ENCODE measurements at regions not wholly inside any gene's neighbourhood (a gene's known extent, or its start where the extent isn't known, plus 50 kb on each side); places are given as distances from the start of the nearest gene placed in this dataset.

- Histone ChIP-seq H3K27ac (ENCODE audit: low read depth, low read length) (no peak overlapping the region), H3K36me3 (ENCODE audit: insufficient read depth, low read length) (no peaks in the 10 kb centered on the region), H3K4me2 (ENCODE audit: low read length) (no peak overlapping the region), H3K4me3 (ENCODE audit: insufficient read depth, low read depth, low read length) (no peak overlapping the region), H4K20me1 (ENCODE audit: insufficient read depth, low read length) (no peaks in the 10 kb centered on the region), H3K9me3 (ENCODE audit: insufficient read depth, low read depth, low read length) (no peaks in the 10 kb centered on the region), H3K9ac (ENCODE audit: low read length) (no peak overlapping the region), H3K4me1 (ENCODE audit: insufficient read depth, low read length) (no peaks in the 10 kb centered on the region), H3K27me3 (ENCODE audit: insufficient read depth, low read length) (no peaks in the 10 kb centered on the region), H2AFZ (ENCODE audit: low read depth, low read length) (no peak overlapping the region), H3K79me2 (ENCODE audit: insufficient read depth, low read length) (no peaks in the 10 kb centered on the region)
- Mint-ChIP-seq H3K4me3 (ENCODE audit: unreplicated experiment) (no peak overlapping the region), H3K36me3 (ENCODE audit: low read depth, unreplicated experiment) (no peaks in the 10 kb centered on the region), H3K4me1 (ENCODE audit: low read depth, unreplicated experiment) (no peaks in the 10 kb centered on the region), H3K27ac (ENCODE audit: unreplicated experiment) (no peak overlapping the region), H3K9me3 (ENCODE audit: unreplicated experiment) (no peaks in the 10 kb centered on the region), H3K27me3 (ENCODE audit: low read depth, unreplicated experiment) (no peaks in the 10 kb centered on the region)
- DNase-seq (ENCODE audit: low read depth) (no peak), FAIRE-seq (no peak)
- TF ChIP-seq, protein P1, sequence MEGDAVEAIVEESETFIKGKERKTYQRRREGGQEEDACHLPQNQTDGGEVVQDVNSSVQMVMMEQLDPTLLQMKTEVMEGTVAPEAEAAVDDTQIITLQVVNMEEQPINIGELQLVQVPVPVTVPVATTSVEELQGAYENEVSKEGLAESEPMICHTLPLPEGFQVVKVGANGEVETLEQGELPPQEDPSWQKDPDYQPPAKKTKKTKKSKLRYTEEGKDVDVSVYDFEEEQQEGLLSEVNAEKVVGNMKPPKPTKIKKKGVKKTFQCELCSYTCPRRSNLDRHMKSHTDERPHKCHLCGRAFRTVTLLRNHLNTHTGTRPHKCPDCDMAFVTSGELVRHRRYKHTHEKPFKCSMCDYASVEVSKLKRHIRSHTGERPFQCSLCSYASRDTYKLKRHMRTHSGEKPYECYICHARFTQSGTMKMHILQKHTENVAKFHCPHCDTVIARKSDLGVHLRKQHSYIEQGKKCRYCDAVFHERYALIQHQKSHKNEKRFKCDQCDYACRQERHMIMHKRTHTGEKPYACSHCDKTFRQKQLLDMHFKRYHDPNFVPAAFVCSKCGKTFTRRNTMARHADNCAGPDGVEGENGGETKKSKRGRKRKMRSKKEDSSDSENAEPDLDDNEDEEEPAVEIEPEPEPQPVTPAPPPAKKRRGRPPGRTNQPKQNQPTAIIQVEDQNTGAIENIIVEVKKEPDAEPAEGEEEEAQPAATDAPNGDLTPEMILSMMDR (IDR thresholded peaks at IDR 0.05; ENCODE audit: insufficient read depth, low read depth, low read length): no peak
Observed at GRCh38 chrX:41003506-41004270, 81.6 kb upstream of the USP9X start.

GRCh38 chrX:41005445-41005992 is 79.7 kb upstream of the USP9X start:
- no peak for FAIRE-seq

More at GRCh38 chrX:41005445-41005992, 79.7 kb upstream of the USP9X start:
- Mint-ChIP-seq H3K4me1 (ENCODE audit: low read depth, unreplicated experiment) (peaks cover 1% of the 10 kb centered on the region), H3K27me3 (ENCODE audit: low read depth, unreplicated experiment) (no peaks in the 10 kb centered on the region), H3K36me3 (ENCODE audit: low read depth, unreplicated experiment) (no peaks in the 10 kb centered on the region), H3K27ac (ENCODE audit: unreplicated experiment) (no peak overlapping the region), H3K9me3 (ENCODE audit: unreplicated experiment) (no peaks in the 10 kb centered on the region), H3K4me3 (ENCODE audit: unreplicated experiment) (no peak overlapping the region)
- no peak for TF ChIP-seq EZH2 (IDR thresholded peaks at IDR 0.05; ENCODE audit: insufficient read depth, low read length)
- TF ChIP-seq, protein P1 (IDR thresholded peaks at IDR 0.05; ENCODE audit: insufficient read depth, low read depth, low read length): no peak
- H2AFZ ChIP-seq (ENCODE audit: low read depth, low read length): no peak overlapping the region
- peaks cover 7% of the 10 kb centered on the region for H3K4me1 ChIP-seq (ENCODE audit: insufficient read depth, low read length)
- no peak for DNase-seq (ENCODE audit: low read depth)
- H3K27ac ChIP-seq (ENCODE audit: low read depth, low read length): no peak overlapping the region
- H3K36me3 ChIP-seq (ENCODE audit: insufficient read depth, low read length): no peaks in the 10 kb centered on the region
- H3K79me2 ChIP-seq (ENCODE audit: insufficient read depth, low read length): no peaks in the 10 kb centered on the region
- no peaks in the 10 kb centered on the region for H4K20me1 ChIP-seq (ENCODE audit: insufficient read depth, low read length)
- H3K9ac ChIP-seq (ENCODE audit: low read length): no peak overlapping the region
- H3K4me2 ChIP-seq (ENCODE audit: low read length): no peak overlapping the region
- H3K27me3 ChIP-seq (ENCODE audit: insufficient read depth, low read length): no peaks in the 10 kb centered on the region
- H3K9me3 ChIP-seq (ENCODE audit: insufficient read depth, low read depth, low read length): no peaks in the 10 kb centered on the region
- no peak overlapping the region for H3K4me3 ChIP-seq (ENCODE audit: insufficient read depth, low read depth, low read length)
